ENCODE measurements at regions not wholly inside any gene's neighbourhood (a gene's known extent, or its start where the extent isn't known, plus 50 kb on each side); places are given as distances from the start of the nearest gene placed in this dataset.

- TF ChIP-seq GATAD2B (conservative IDR thresholded peaks at IDR 0.05; ENCODE audit: low read depth) = no peak
Measured at GRCh38 chr18:7338846-7339245, 108.0 kb downstream of the LRRC30 start (continued).

GRCh38 chr18:7341581-7342337 lies 110.9 kb downstream of the LRRC30 start:
- POLR2A ChIA-PET = no interaction called here
- Histone ChIP-seq H2AFZ (ENCODE audit: control insufficient read depth, low read depth, low read length) (no peak overlapping the region), H3K27ac (ENCODE audit: control insufficient read depth, insufficient read depth) (no peak overlapping the region), H3K9me3 (replicated peaks; ENCODE audit: control insufficient read depth, insufficient read depth, low read length) (no peaks in the 10 kb centered on the region), H3K79me2 (ENCODE audit: control insufficient read depth, insufficient read depth, low read length) (no peaks in the 10 kb centered on the region), H3K36me3 (ENCODE audit: control insufficient read depth in 2 of 2, insufficient read depth in 2 of 2, low read length in 1 of 2) (no peaks in the 10 kb centered on the region), H3K4me2 (ENCODE audit: control insufficient read depth, insufficient read depth) (no peak overlapping the region), H3K9ac (ENCODE audit: control insufficient read depth, insufficient read depth, low read length) (no peak overlapping the region), H4K20me1 (ENCODE audit: control insufficient read depth, insufficient read depth) (no peaks in the 10 kb centered on the region), H3K4me3 (no peak overlapping the region), H3K27me3 (replicated peaks in 1 of 2; ENCODE audit: control insufficient read depth in 2 of 2, insufficient read depth in 2 of 2, low read length in 1 of 2) (no peaks in the 10 kb centered on the region), H3K4me1 (ENCODE audit: control insufficient read depth, insufficient read depth, low read length) (no peaks in the 10 kb centered on the region)
- SMC1A ChIA-PET (ENCODE audit: uncharacterized antibody, unreplicated experiment) = no interaction called here
- intact Hi-C loops (cut with micrococcal nuclease; ENCODE audit: unreplicated experiment) (no loop called here), in situ Hi-C loops (cut with MboI) (no loop called here)
- 26% methylated on average over 6 of the region's 6 CpGs for WGBS (ENCODE audit: insufficient coverage, insufficient replicate concordance, low lambda C conversion rate, missing lambda C conversion rate)
- TF ChIP-seq IKZF1 (conservative IDR thresholded peaks at IDR 0.05) (no peak), FOXM1 (IDR thresholded peaks at IDR 0.05; ENCODE audit: low read depth, low read length) (no peak), EZH2 (IDR thresholded peaks at IDR 0.05; ENCODE audit: borderline replicate concordance, control insufficient read depth, low read depth, low read length) (no peak), RBBP5 (conservative IDR thresholded peaks at IDR 0.05) (no peak), CBFB (IDR thresholded peaks at IDR 0.05; ENCODE audit: low read depth) (no peak), SIN3A (IDR thresholded peaks at IDR 0.05; ENCODE audit: low read depth, low read length) (no peak), TCF12 (IDR thresholded peaks at IDR 0.05; ENCODE audit: low read depth, low read length) (no peak), NR2C1 (IDR thresholded peaks at IDR 0.05) (no peak), EGR1 (IDR thresholded peaks at IDR 0.05; ENCODE audit: borderline replicate concordance in 1 of 2, low read depth in 2 of 2, low read length in 2 of 2) (no peak), NBN (IDR thresholded peaks at IDR 0.05) (no peak), POLR2AphosphoS5 (IDR thresholded peaks at IDR 0.05; ENCODE audit: low read length) (no peak), ZBTB4 (CRISPR knock-in tag; IDR thresholded peaks at IDR 0.05) (no peak), SUZ12 (IDR thresholded peaks at IDR 0.05; ENCODE audit: unreplicated experiment) (no peak), FOS (IDR thresholded peaks at IDR 0.05; ENCODE audit: borderline replicate concordance, extremely low read depth, insufficient read length) (no peak), ZBTB33 (IDR thresholded peaks at IDR 0.05) (no peak)
- TF ChIP-seq, protein P1, sequence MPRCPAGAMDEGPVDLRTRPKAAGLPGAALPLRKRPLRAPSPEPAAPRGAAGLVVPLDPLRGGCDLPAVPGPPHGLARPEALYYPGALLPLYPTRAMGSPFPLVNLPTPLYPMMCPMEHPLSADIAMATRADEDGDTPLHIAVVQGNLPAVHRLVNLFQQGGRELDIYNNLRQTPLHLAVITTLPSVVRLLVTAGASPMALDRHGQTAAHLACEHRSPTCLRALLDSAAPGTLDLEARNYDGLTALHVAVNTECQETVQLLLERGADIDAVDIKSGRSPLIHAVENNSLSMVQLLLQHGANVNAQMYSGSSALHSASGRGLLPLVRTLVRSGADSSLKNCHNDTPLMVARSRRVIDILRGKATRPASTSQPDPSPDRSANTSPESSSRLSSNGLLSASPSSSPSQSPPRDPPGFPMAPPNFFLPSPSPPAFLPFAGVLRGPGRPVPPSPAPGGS (IDR thresholded peaks at IDR 0.05; ENCODE audit: borderline replicate concordance, insufficient read depth, low read depth, low read length, poor library complexity, severe bottlenecking) = no peak
- no peak for DNase-seq (ENCODE audit: low read depth, low spot score)
- no peak for FAIRE-seq
- ATAC-seq = no peak
- RAD21 ChIA-PET (ENCODE audit: unreplicated experiment) = no interaction called here
- no TSS peak for BruUV-seq (replicated peaks)
- CTCF ChIA-PET = no interaction called here
